ENCODE measurements at regions not wholly inside any gene's neighbourhood (a gene's known extent, or its start where the extent isn't known, plus 50 kb on each side); places are given as distances from the start of the nearest gene placed in this dataset.

- DNase-seq: no peak
- Histone ChIP-seq H3K36me3 (ENCODE audit: control insufficient read depth, insufficient read depth, low read length) (no peaks in the 10 kb centered on the region), H3K9me3 (ENCODE audit: control insufficient read depth, low read depth, low read length) (no peaks in the 10 kb centered on the region), H3K4me1 (ENCODE audit: control insufficient read depth, insufficient read depth, low read length) (no peaks in the 10 kb centered on the region), H3K27ac (ENCODE audit: low read length) (no peak overlapping the region), H3K27me3 (ENCODE audit: control insufficient read depth, insufficient read depth, low read length) (no peaks in the 10 kb centered on the region), H3K4me3 (ENCODE audit: low read length) (no peak overlapping the region)
- no CpG with 5 or more reads among the region's 2 CpGs for WGBS (ENCODE audit: insufficient coverage, low lambda C conversion rate)
These were observed 76.3 kb downstream of the FAT3 start for GRCh38 chr11:92300876-92301275.

GRCh38 chr11:92302770-92303169 lies 78.2 kb downstream of the FAT3 start:
- Histone ChIP-seq H3K36me3 (ENCODE audit: control insufficient read depth, insufficient read depth, low read length) (no peaks in the 10 kb centered on the region), H3K4me1 (ENCODE audit: control insufficient read depth, insufficient read depth, low read length) (no peaks in the 10 kb centered on the region), H3K27ac (ENCODE audit: low read length) (no peak overlapping the region), H3K9me3 (ENCODE audit: control insufficient read depth, low read depth, low read length) (no peaks in the 10 kb centered on the region), H3K27me3 (ENCODE audit: control insufficient read depth, insufficient read depth, low read length) (no peaks in the 10 kb centered on the region), H3K4me3 (ENCODE audit: low read length) (no peak overlapping the region)
- no peak for DNase-seq
- WGBS (ENCODE audit: insufficient coverage, low lambda C conversion rate): 80% methylated on average over 1 of the region's 4 CpGs

- H3K9me3 ChIP-seq (ENCODE audit: control insufficient read depth, low read depth, low read length): no peaks in the 10 kb centered on the region
- H3K27me3 ChIP-seq (ENCODE audit: control insufficient read depth, insufficient read depth, low read length): no peaks in the 10 kb centered on the region
- no peaks in the 10 kb centered on the region for H3K4me1 ChIP-seq (ENCODE audit: control insufficient read depth, insufficient read depth, low read length)
- DNase-seq: no peak
- no CpG with 5 or more reads among the region's 1 CpG for WGBS (ENCODE audit: insufficient coverage, low lambda C conversion rate)
- no peaks in the 10 kb centered on the region for H3K36me3 ChIP-seq (ENCODE audit: control insufficient read depth, insufficient read depth, low read length)
- H3K4me3 ChIP-seq (ENCODE audit: low read length): no peak overlapping the region
- no peak overlapping the region for H3K27ac ChIP-seq (ENCODE audit: low read length)
These were observed 79.7 kb downstream of the FAT3 start for GRCh38 chr11:92304271-92304670.

- no peaks in the 10 kb centered on the region for H3K9me3 ChIP-seq (ENCODE audit: control insufficient read depth, low read depth, low read length)
- H3K27ac ChIP-seq (ENCODE audit: low read length): no peak overlapping the region
- H3K4me3 ChIP-seq (ENCODE audit: low read length): no peak overlapping the region
- WGBS (ENCODE audit: insufficient coverage, low lambda C conversion rate): no CpG with 5 or more reads among the region's 1 CpG
- no peaks in the 10 kb centered on the region for H3K4me1 ChIP-seq (ENCODE audit: control insufficient read depth, insufficient read depth, low read length)
- H3K27me3 ChIP-seq (ENCODE audit: control insufficient read depth, insufficient read depth, low read length): no peaks in the 10 kb centered on the region
- no peaks in the 10 kb centered on the region for H3K36me3 ChIP-seq (ENCODE audit: control insufficient read depth, insufficient read depth, low read length)
- no peak for DNase-seq
These were observed 82.4 kb downstream of the FAT3 start for GRCh38 chr11:92306966-92307510.

GRCh38 chr11:92308366-92308765 lies 83.7 kb downstream of the FAT3 start:
- no peak overlapping the region for H3K27ac ChIP-seq (ENCODE audit: low read length)
- DNase-seq: no peak
- no peaks in the 10 kb centered on the region for H3K4me1 ChIP-seq (ENCODE audit: control insufficient read depth, insufficient read depth, low read length)
- no peaks in the 10 kb centered on the region for H3K36me3 ChIP-seq (ENCODE audit: control insufficient read depth, insufficient read depth, low read length)
- no peaks in the 10 kb centered on the region for H3K27me3 ChIP-seq (ENCODE audit: control insufficient read depth, insufficient read depth, low read length)
- no peak overlapping the region for H3K4me3 ChIP-seq (ENCODE audit: low read length)
- H3K9me3 ChIP-seq (ENCODE audit: control insufficient read depth, low read depth, low read length): no peaks in the 10 kb centered on the region

GRCh38 chr11:92311616-92312449 lies 87.2 kb downstream of the FAT3 start:
- no peaks in the 10 kb centered on the region for H3K4me1 ChIP-seq (ENCODE audit: control insufficient read depth, insufficient read depth, low read length)
- H3K9me3 ChIP-seq (ENCODE audit: control insufficient read depth, low read depth, low read length): no peaks in the 10 kb centered on the region
- no peaks in the 10 kb centered on the region for H3K36me3 ChIP-seq (ENCODE audit: control insufficient read depth, insufficient read depth, low read length)
- no peak overlapping the region for H3K4me3 ChIP-seq (ENCODE audit: low read length)
- WGBS (ENCODE audit: insufficient coverage, low lambda C conversion rate): 89% methylated on average over 2 of the region's 5 CpGs
- no peak overlapping the region for H3K27ac ChIP-seq (ENCODE audit: low read length)
- H3K27me3 ChIP-seq (ENCODE audit: control insufficient read depth, insufficient read depth, low read length): no peaks in the 10 kb centered on the region
- no peak for DNase-seq

- Histone ChIP-seq H3K36me3 (ENCODE audit: control insufficient read depth, insufficient read depth, low read length) (no peaks in the 10 kb centered on the region), H3K4me1 (ENCODE audit: control insufficient read depth, insufficient read depth, low read length) (no peaks in the 10 kb centered on the region), H3K9me3 (ENCODE audit: control insufficient read depth, low read depth, low read length) (no peaks in the 10 kb centered on the region), H3K27me3 (ENCODE audit: control insufficient read depth, insufficient read depth, low read length) (no peaks in the 10 kb centered on the region), H3K4me3 (ENCODE audit: low read length) (no peak overlapping the region), H3K27ac (ENCODE audit: low read length) (no peak overlapping the region)
- WGBS (ENCODE audit: insufficient coverage, low lambda C conversion rate): no CpG with 5 or more reads among the region's 5 CpGs
- DNase-seq: no peak
These were observed 89.2 kb downstream of the FAT3 start for GRCh38 chr11:92313784-92314183.

- WGBS (ENCODE audit: insufficient coverage, low lambda C conversion rate): no CpG with 5 or more reads among the region's 1 CpG
- Histone ChIP-seq H3K9me3 (ENCODE audit: control insufficient read depth, low read depth, low read length) (no peaks in the 10 kb centered on the region), H3K36me3 (ENCODE audit: control insufficient read depth, insufficient read depth, low read length) (no peaks in the 10 kb centered on the region), H3K4me3 (ENCODE audit: low read length) (no peak overlapping the region), H3K27me3 (ENCODE audit: control insufficient read depth, insufficient read depth, low read length) (no peaks in the 10 kb centered on the region), H3K27ac (ENCODE audit: low read length) (no peak overlapping the region), H3K4me1 (ENCODE audit: control insufficient read depth, insufficient read depth, low read length) (no peaks in the 10 kb centered on the region)
- no peak for DNase-seq
These were observed 89.9 kb downstream of the FAT3 start for GRCh38 chr11:92314499-92314898.

- H3K4me1 ChIP-seq (ENCODE audit: control insufficient read depth, insufficient read depth, low read length): no peaks in the 10 kb centered on the region
- H3K27me3 ChIP-seq (ENCODE audit: control insufficient read depth, insufficient read depth, low read length): no peaks in the 10 kb centered on the region
- WGBS (ENCODE audit: insufficient coverage, low lambda C conversion rate): 71% methylated on average over 1 of the region's 4 CpGs
- no peaks in the 10 kb centered on the region for H3K36me3 ChIP-seq (ENCODE audit: control insufficient read depth, insufficient read depth, low read length)
- no peak overlapping the region for H3K27ac ChIP-seq (ENCODE audit: low read length)
- no peaks in the 10 kb centered on the region for H3K9me3 ChIP-seq (ENCODE audit: control insufficient read depth, low read depth, low read length)
- H3K4me3 ChIP-seq (ENCODE audit: low read length): no peak overlapping the region
- no peak for DNase-seq
These were observed 91.6 kb downstream of the FAT3 start for GRCh38 chr11:92316106-92316809.

- Histone ChIP-seq H3K4me1 (ENCODE audit: control insufficient read depth, insufficient read depth, low read length) (no peaks in the 10 kb centered on the region), H3K9me3 (ENCODE audit: control insufficient read depth, low read depth, low read length) (no peaks in the 10 kb centered on the region), H3K4me3 (ENCODE audit: low read length) (no peak overlapping the region)
These were observed 92.6 kb downstream of the FAT3 start for GRCh38 chr11:92317222-92317621.

More at GRCh38 chr11:92317222-92317621, 92.6 kb downstream of the FAT3 start:
- H3K27ac ChIP-seq (ENCODE audit: low read length): no peak overlapping the region
- no peak for DNase-seq
- H3K27me3 ChIP-seq (ENCODE audit: control insufficient read depth, insufficient read depth, low read length): no peaks in the 10 kb centered on the region
- H3K36me3 ChIP-seq (ENCODE audit: control insufficient read depth, insufficient read depth, low read length): no peaks in the 10 kb centered on the region

Measured in large intestine (tissue), 3 donors.